A673 (cell line): ENCODE measurements at regions not wholly inside any gene's neighbourhood (a gene's known extent, or its start where the extent isn't known, plus 50 kb on each side); places are given as distances from the start of the nearest gene placed in this dataset.

Source experiments
- CTCF ChIP-seq: fragments of 300-800, 200-600 bp; sonication (generic); conservative IDR thresholded peaks from 2 replicates; pipeline ENCODE4 v1.5.1; 2017; ENCODE audit warnings: low read depth, mild to moderate bottlenecking, antibody characterized with exemption, low read length, moderate library complexity, mixed read lengths
- EZH2 ChIP-seq: fragments of 200-600 bp; sonication (generic); IDR thresholded peaks from 2 replicates; pipeline ENCODE4 v1.6.1; 2017; ENCODE audit warnings: borderline replicate concordance, low read depth, mild to moderate bottlenecking, mixed read lengths, antibody characterized with exemption, low read length; ENCODE audit not compliant: poor library complexity, severe bottlenecking

GRCh38 chr17:77493901-77494663 is 353.3 kb downstream of the SEC14L1 start:
- TF ChIP-seq CTCF (no peak), EZH2 (no peak)
